Stomach (tissue), 8 donors: ENCODE measurements at regions not wholly inside any gene's neighbourhood (a gene's known extent, or its start where the extent isn't known, plus 50 kb on each side); places are given as distances from the start of the nearest gene placed in this dataset.

Experiments
- DNase-seq, 2 donors: peaks; one replicate each; pipeline versions ENCODE4 v3.0.0 to v3.0.0-alpha.2; 2013 to 2019
- H3K27ac ChIP-seq, 5 donors: fragments of 200-600 bp in 4 of 5; sonication (generic) in 4 of 5; one replicate each; pipeline ENCODE4 v1.5.1; 2013 to 2019; ENCODE audit warnings: mild to moderate bottlenecking in 1 of 5, moderate library complexity in 1 of 5
- H3K27me3 ChIP-seq, 3 donors: fragments of 200-600 bp; sonication (generic); one replicate each; pipeline ENCODE4 v1.5.1; 2017 to 2019; ENCODE audit warnings: mixed run types in 1 of 3
- H3K36me3 ChIP-seq, 4 donors: fragments of 200-600 bp; sonication (generic); 1 replicate in 3 of 4; 2 replicates in 1 of 4; pipeline ENCODE4 v1.5.1; 2016 to 2019
- H3K4me1 ChIP-seq, 4 donors: fragments of 200-600 bp; sonication (generic); one replicate each; pipeline ENCODE4 v1.5.1; 2016 to 2019
- H3K4me3 ChIP-seq, 4 donors: fragments of 200-600 bp; sonication (generic) in 3 of 4; one replicate each; pipeline ENCODE4 v1.5.1; 2016 to 2019; ENCODE audit warnings: mild to moderate bottlenecking in 1 of 4
- H3K9me3 ChIP-seq, 4 donors: fragments of 200-600 bp; sonication (generic); one replicate each; pipeline ENCODE4 v1.5.1; 2016 to 2019
- CTCF ChIP-seq, 7 experiments: fragments of 450-650 bp in 4 of 7; fragments of 200-600 bp in 3 of 7; sonication (generic) in 3 of 7; IDR thresholded peaks; one replicate each; pipeline ENCODE4 v1.5.1; 2016 to 2019; ENCODE audit warnings: antibody characterized with exemption in 7 of 7, control low read depth in 2 of 7, mild to moderate bottlenecking in 1 of 7
- EP300 ChIP-seq: sonication (generic); formaldehyde crosslinking; IDR thresholded peaks from one replicate; pipeline ENCODE4 v1.6.1; 2017; ENCODE audit warnings: antibody characterized with exemption
- POLR2A ChIP-seq, 4 donors: fragments of 450-650 bp; IDR thresholded peaks; one replicate each; pipeline ENCODE4 v1.6.1; 2016; ENCODE audit warnings: antibody characterized with exemption in 4 of 4, control low read depth in 2 of 4, mild to moderate bottlenecking in 1 of 4, moderate library complexity in 1 of 4
- POLR2AphosphoS5 ChIP-seq, 3 donors: sonication (generic); formaldehyde crosslinking; IDR thresholded peaks; one replicate each; pipeline ENCODE4 v1.6.1; 2016; ENCODE audit warnings: antibody characterized with exemption in 3 of 3
- WGBS, 5 donors: extraction: QIAGEN DNeasy Blood & Tissue Kit in 3 of 5; methylation state at CpG; one replicate each; pipeline versions ENCODE4 v1.1.5 to v1.1.7; 2013 to 2018; 5-methylcytosine and 5-hydroxymethylcytosine counted together
- intact Hi-C: fragments of 100-400 bp; cut with DNase I; formaldehyde crosslinking; loops from one replicate; pipeline ENCODE4 v1.15.1; 2023; ENCODE audit warnings: low total_unique reads
- donor health status: healthy with polysubstance abuse.
- donor health status: Bipolar disorder and iron deficiency.
- donor health status: healthy.

GRCh38 chr2:215621381-215621780, 185.5 kb upstream of the FN1 start:
- no peaks in the 10 kb centered on the region for H3K27me3 ChIP-seq
- DNase-seq = no peak
- no peak overlapping the region for H3K4me3 ChIP-seq
- no peaks in the 10 kb centered on the region for H3K9me3 ChIP-seq
- H3K27ac ChIP-seq = no peak overlapping the region
- H3K36me3 ChIP-seq = no peaks in the 10 kb centered on the region
- intact Hi-C loops = no loop called here
- TF ChIP-seq EP300 (no peak), POLR2AphosphoS5 (IDR thresholded peaks at IDR 0.05) (no peak), POLR2A (IDR thresholded peaks at IDR 0.05) (no peak), CTCF (IDR thresholded peaks at IDR 0.05) (no peak)
- peaks cover 0 to 29% (median 12%) of the 10 kb centered on the region in 4 donors for H3K4me1 ChIP-seq
- WGBS, 5 donors = 60 to 88% (median 83%) methylated on average over 2 of the region's 2 CpGs

GRCh38 chr2:215620528-215620927, 184.7 kb upstream of the FN1 start:
- TF ChIP-seq POLR2A (IDR thresholded peaks at IDR 0.05) (no peak), POLR2AphosphoS5 (IDR thresholded peaks at IDR 0.05) (no peak), CTCF (IDR thresholded peaks at IDR 0.05) (no peak), EP300 (no peak)
- no peaks in the 10 kb centered on the region for H3K27me3 ChIP-seq
- intact Hi-C loops = no loop called here
- peaks cover 0 to 29% (median 12%) of the 10 kb centered on the region in 4 donors for H3K4me1 ChIP-seq
- no peak for DNase-seq
- WGBS, 5 donors = 93 to 97% (median 95%) methylated on average over 3 of the region's 3 CpGs
- no peaks in the 10 kb centered on the region for H3K36me3 ChIP-seq
- H3K9me3 ChIP-seq = no peaks in the 10 kb centered on the region
- no peak overlapping the region for H3K27ac ChIP-seq
- H3K4me3 ChIP-seq = no peak overlapping the region

- DNase-seq = peak; percentile 49 to 68
- no peaks in the 10 kb centered on the region for H3K9me3 ChIP-seq
- no peaks in the 10 kb centered on the region for H3K27me3 ChIP-seq
- TF ChIP-seq POLR2A (IDR thresholded peaks at IDR 0.05) (no peak), POLR2AphosphoS5 (IDR thresholded peaks at IDR 0.05) (no peak), CTCF (IDR thresholded peaks at IDR 0.05) (no peak), EP300 (no peak)
- no peak overlapping the region for H3K27ac ChIP-seq
- peaks cover 0 to 23% (median 10%) of the 10 kb centered on the region in 4 donors for H3K4me1 ChIP-seq
- H3K4me3 ChIP-seq = no peak overlapping the region
- intact Hi-C loops = loop anchor here (10.0 kb wide), 1 partner anchor 175 kb away; no protein-coding TSS in a partner anchor
- no peaks in the 10 kb centered on the region for H3K36me3 ChIP-seq
- 41 to 72% (median 54%) methylated on average over 10 of the region's 10 CpGs for WGBS, 5 donors
Measured at GRCh38 chr2:215619989-215620388, 184.1 kb upstream of the FN1 start.

GRCh38 chr2:215619022-215619958, 183.4 kb upstream of the FN1 start:
- Histone ChIP-seq H3K4me1 (peaks cover 0 to 21% (median 8%) of the 10 kb centered on the region in 4 donors), H3K27me3 (no peaks in the 10 kb centered on the region), H3K4me3 (no peak overlapping the region), H3K27ac (no peak overlapping the region), H3K36me3 (no peaks in the 10 kb centered on the region), H3K9me3 (no peaks in the 10 kb centered on the region)
- TF ChIP-seq EP300 = no peak
- intact Hi-C loops = loop anchor here (10.0 kb wide), 1 partner anchor 174 kb away; no protein-coding TSS in a partner anchor
- DNase-seq = peak in 1 of 2 donors; percentile 56
- WGBS, 5 donors = 24 to 36% (median 27%) methylated on average over 14 of the region's 14 CpGs
